Muscle layer of duodenum (tissue), 2 donors: ENCODE measurements at regions not wholly inside any gene's neighbourhood (a gene's known extent, or its start where the extent isn't known, plus 50 kb on each side); places are given as distances from the start of the nearest gene placed in this dataset.

Experiments
- H3K27ac ChIP-seq: one replicate; pipeline ENCODE4 v1.7.0; 2013; ENCODE audit warnings: mild to moderate bottlenecking, low read length
- H3K27me3 ChIP-seq: one replicate; pipeline ENCODE4 v1.7.0; 2013; ENCODE audit warnings: low read depth, mild to moderate bottlenecking, control low read depth, low read length
- H3K36me3 ChIP-seq, 2 donors: one replicate each; pipeline ENCODE4 v1.7.0; 2013; ENCODE audit warnings: low read length in 2 of 2, control low read depth in 1 of 2, mild to moderate bottlenecking in 1 of 2; ENCODE audit not compliant: insufficient read depth in 2 of 2, control insufficient read depth in 1 of 2
- H3K4me1 ChIP-seq, 2 donors: one replicate each; pipeline ENCODE4 v1.7.0; 2013; ENCODE audit warnings: low read length in 2 of 2, mild to moderate bottlenecking in 2 of 2, control low read depth in 1 of 2, moderate library complexity in 1 of 2; ENCODE audit not compliant: insufficient read depth in 2 of 2, control insufficient read depth in 1 of 2
- H3K4me3 ChIP-seq, 2 donors: one replicate each; pipeline ENCODE4 v1.7.0; 2013; ENCODE audit warnings: low read length in 2 of 2, low read depth in 1 of 2, mild to moderate bottlenecking in 1 of 2
- H3K9me3 ChIP-seq, 2 donors: one replicate each; pipeline ENCODE4 v1.7.0; 2013; ENCODE audit warnings: low read length in 2 of 2, control low read depth in 1 of 2, mild to moderate bottlenecking in 1 of 2; ENCODE audit not compliant: control insufficient read depth in 1 of 2
- donor health status: healthy.

DNA sequence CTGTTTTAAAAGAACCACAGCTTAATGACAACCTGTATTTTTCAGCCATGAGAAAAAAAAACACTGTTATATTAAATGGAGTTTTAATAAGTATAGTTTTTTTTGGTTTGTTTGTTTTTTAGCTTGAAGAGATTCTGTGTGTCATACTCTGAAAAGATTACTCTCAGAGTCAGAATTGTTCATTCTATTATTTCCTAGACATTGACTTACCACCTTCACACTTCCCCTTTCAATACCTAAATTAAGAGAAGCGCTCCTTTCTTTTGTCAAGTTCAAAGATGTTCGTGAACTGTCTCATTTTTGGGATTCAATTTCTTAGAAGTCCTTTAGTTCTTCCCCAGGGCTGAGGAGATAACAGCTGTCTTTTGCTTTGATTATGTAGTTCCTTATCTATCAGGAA is 1201.6 kb upstream of the NUDT12 start:
- Histone ChIP-seq H3K4me1 (no peaks in the 10 kb centered on the region), H3K4me3 (no peak overlapping the region), H3K36me3 (no peaks in the 10 kb centered on the region)

GRCh38 chr5:104763216-104763615 is 1200.6 kb upstream of the NUDT12 start:
- no peaks in the 10 kb centered on the region for H3K4me1 ChIP-seq
- no peaks in the 10 kb centered on the region for H3K36me3 ChIP-seq
- no peaks in the 10 kb centered on the region for H3K27me3 ChIP-seq
- H3K9me3 ChIP-seq = no peaks in the 10 kb centered on the region
- H3K27ac ChIP-seq = no peak overlapping the region
- H3K4me3 ChIP-seq = no peak overlapping the region

More for the DNA sequence above, 1201.6 kb upstream of the NUDT12 start:
- Histone ChIP-seq H3K9me3 (no peaks in the 10 kb centered on the region), H3K27me3 (no peaks in the 10 kb centered on the region), H3K27ac (no peak overlapping the region)

GRCh38 chr5:104757915-104758314 is 1195.3 kb upstream of the NUDT12 start:
- Histone ChIP-seq H3K27me3 (no peaks in the 10 kb centered on the region), H3K27ac (no peak overlapping the region), H3K4me3 (no peak overlapping the region), H3K4me1 (no peaks in the 10 kb centered on the region), H3K9me3 (no peaks in the 10 kb centered on the region), H3K36me3 (no peaks in the 10 kb centered on the region)

- Histone ChIP-seq H3K4me1 (no peaks in the 10 kb centered on the region), H3K36me3 (no peaks in the 10 kb centered on the region), H3K4me3 (no peak overlapping the region), H3K9me3 (no peaks in the 10 kb centered on the region), H3K27ac (no peak overlapping the region), H3K27me3 (no peaks in the 10 kb centered on the region)
These were observed 1193.2 kb upstream of the NUDT12 start for GRCh38 chr5:104755806-104756205.

GRCh38 chr5:104754311-104754995 is 1191.9 kb upstream of the NUDT12 start:
- H3K4me1 ChIP-seq = no peaks in the 10 kb centered on the region
- H3K4me3 ChIP-seq = no peak overlapping the region
- no peaks in the 10 kb centered on the region for H3K27me3 ChIP-seq
- H3K9me3 ChIP-seq = no peaks in the 10 kb centered on the region
- H3K27ac ChIP-seq = no peak overlapping the region
- H3K36me3 ChIP-seq = no peaks in the 10 kb centered on the region

DNA sequence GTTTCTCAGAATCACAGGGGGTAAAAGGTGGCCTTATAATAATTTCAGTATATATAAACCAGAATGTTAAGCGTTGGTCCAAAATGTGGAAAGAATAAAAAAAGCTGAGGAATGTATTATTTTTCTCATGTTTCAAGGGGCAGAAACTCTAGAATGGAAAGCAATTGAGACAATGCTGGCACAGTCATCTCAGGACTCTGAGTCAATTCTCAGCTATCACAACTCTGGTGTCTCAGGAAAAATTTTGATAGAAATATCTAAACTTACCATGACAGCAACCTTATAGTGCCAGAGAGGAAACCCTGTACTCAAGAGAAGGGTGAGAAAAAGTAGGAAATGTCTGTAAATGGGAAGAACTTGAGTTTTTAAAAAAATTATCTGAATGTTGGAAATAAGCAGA is 1189.4 kb upstream of the NUDT12 start:
- no peak overlapping the region for H3K4me3 ChIP-seq
- no peaks in the 10 kb centered on the region for H3K4me1 ChIP-seq
- H3K9me3 ChIP-seq = no peaks in the 10 kb centered on the region
- no peak overlapping the region for H3K27ac ChIP-seq
- no peaks in the 10 kb centered on the region for H3K27me3 ChIP-seq
- no peaks in the 10 kb centered on the region for H3K36me3 ChIP-seq

GRCh38 chr5:104739905-104740304 is 1177.3 kb upstream of the NUDT12 start:
- Histone ChIP-seq H3K4me3 (no peak overlapping the region), H3K27me3 (no peaks in the 10 kb centered on the region), H3K4me1 (no peaks in the 10 kb centered on the region), H3K27ac (no peak overlapping the region), H3K9me3 (no peaks in the 10 kb centered on the region), H3K36me3 (no peaks in the 10 kb centered on the region)

- Histone ChIP-seq H3K36me3 (no peaks in the 10 kb centered on the region), H3K27me3 (no peaks in the 10 kb centered on the region), H3K9me3 (no peaks in the 10 kb centered on the region), H3K4me1 (no peaks in the 10 kb centered on the region), H3K27ac (no peak overlapping the region), H3K4me3 (no peak overlapping the region)
These were observed 1176.9 kb upstream of the NUDT12 start for GRCh38 chr5:104739503-104739902.

DNA sequence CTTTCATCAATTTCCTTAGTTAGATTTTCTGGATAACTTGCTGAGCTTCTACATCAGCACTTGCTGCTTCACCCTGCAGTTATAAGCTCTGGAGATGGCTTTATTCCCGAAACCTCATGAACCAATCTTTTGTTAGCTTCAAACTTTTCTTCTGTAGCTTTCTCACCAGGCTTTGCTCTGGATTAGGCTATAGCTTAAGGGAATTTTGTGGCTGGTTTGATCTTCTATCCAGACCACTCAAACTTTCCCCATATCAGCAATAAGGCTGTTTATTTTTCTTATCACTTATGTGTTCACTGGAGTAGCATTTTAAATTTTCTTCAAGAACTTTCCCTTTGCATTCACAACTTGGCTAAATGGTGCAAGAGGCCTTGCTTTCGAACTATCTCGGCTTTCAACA is 1173.5 kb upstream of the NUDT12 start:
- Histone ChIP-seq H3K36me3 (no peaks in the 10 kb centered on the region), H3K4me1 (peaks cover 0 to 12% of the 10 kb centered on the region in 2 donors), H3K27ac (no peak overlapping the region), H3K4me3 (no peak overlapping the region), H3K9me3 (no peaks in the 10 kb centered on the region), H3K27me3 (no peaks in the 10 kb centered on the region)

DNA sequence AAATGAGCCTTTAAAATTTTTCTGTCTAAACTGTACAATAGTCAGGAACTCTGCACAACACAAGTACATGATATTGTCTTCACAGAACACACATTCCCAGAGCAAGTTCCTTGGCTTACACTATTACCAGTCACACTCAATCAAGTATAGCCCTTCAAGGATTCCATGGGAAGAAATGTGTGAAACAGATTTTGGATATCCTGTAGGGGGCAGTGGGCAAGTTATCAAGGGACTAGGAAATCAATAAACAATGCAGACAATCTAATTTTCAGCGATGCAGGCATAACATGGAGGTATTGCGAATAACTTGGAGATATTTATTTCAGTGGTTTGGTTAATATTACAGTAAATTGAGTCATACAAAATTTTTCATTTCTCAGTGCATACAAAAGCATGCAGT is 1171.5 kb upstream of the NUDT12 start:
- Histone ChIP-seq H3K36me3 (no peaks in the 10 kb centered on the region), H3K9me3 (no peaks in the 10 kb centered on the region), H3K27me3 (no peaks in the 10 kb centered on the region), H3K4me1 (peaks cover 0 to 12% of the 10 kb centered on the region in 2 donors), H3K4me3 (no peak overlapping the region), H3K27ac (no peak overlapping the region)

GRCh38 chr5:104733063-104733669 is 1170.6 kb upstream of the NUDT12 start:
- no peak overlapping the region for H3K4me3 ChIP-seq

GRCh38 chr5:104731331-104731730 is 1168.7 kb upstream of the NUDT12 start:
- Histone ChIP-seq H3K4me1 (peaks cover 0 to 12% of the 10 kb centered on the region in 2 donors), H3K36me3 (no peaks in the 10 kb centered on the region), H3K27me3 (no peaks in the 10 kb centered on the region), H3K9me3 (no peaks in the 10 kb centered on the region), H3K4me3 (no peak overlapping the region), H3K27ac (no peak overlapping the region)

More at GRCh38 chr5:104733063-104733669, 1170.6 kb upstream of the NUDT12 start:
- Histone ChIP-seq H3K27me3 (no peaks in the 10 kb centered on the region), H3K9me3 (no peaks in the 10 kb centered on the region), H3K36me3 (no peaks in the 10 kb centered on the region), H3K4me1 (peaks cover 0 to 12% of the 10 kb centered on the region in 2 donors), H3K27ac (no peak overlapping the region)
